GM12872 (cell line): ENCODE measurements at regions not wholly inside any gene's neighbourhood (a gene's known extent, or its start where the extent isn't known, plus 50 kb on each side); places are given as distances from the start of the nearest gene placed in this dataset.

Source experiments
- CTCF ChIP-seq: IDR thresholded peaks from 3 replicates; pipeline ENCODE4 v1.5.1; 2011; ENCODE audit warnings: low read depth, mild to moderate bottlenecking, low read length, moderate library complexity; ENCODE audit not compliant: insufficient read depth

- no peak for TF ChIP-seq CTCF
Observed at GRCh38 chr3:102802819-102803420, 368.1 kb downstream of the ZPLD1 start.

DNA sequence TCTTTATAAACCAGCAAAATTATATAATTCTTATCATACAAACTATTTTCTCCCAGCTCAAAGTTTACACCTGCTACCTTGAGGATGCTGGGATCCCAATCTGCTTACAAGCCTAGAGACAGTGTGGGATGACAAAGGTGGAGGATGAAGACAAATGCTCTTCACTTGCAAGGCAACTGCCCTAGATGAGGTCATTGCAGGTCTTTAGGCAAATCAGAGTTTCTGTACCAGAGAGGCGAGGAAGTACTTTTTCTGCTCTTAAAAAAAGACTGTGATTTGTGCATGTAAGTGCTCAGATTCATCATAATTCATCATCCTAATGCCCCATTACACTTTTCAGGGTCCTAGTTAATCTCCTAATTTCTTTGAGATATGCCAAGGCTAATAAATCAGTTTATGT is 376.1 kb downstream of the ZPLD1 start:
- no peak for TF ChIP-seq CTCF

- TF ChIP-seq CTCF: no peak
Observed at GRCh38 chr3:102826636-102827035, 391.8 kb downstream of the ZPLD1 start.

DNA sequence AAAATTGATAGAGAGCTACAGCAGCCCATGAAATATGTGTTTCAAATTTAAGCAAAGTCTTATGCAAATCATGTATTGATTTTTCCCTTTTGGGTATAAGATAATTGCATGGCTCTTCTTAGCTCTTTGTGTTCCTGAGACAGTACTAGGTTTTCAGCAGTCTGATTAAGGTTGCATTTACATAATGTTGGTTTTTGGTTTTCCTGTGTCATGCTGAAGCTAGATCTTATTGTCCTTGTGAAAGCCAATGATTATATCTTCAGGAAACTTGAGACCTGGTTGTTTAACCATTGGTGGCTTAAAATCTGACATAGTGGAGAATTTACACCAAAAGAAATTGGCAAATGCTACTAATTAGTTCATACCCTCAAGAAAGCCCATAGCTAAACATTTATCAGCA is 392.6 kb downstream of the ZPLD1 start:
- no peak for TF ChIP-seq CTCF

DNA sequence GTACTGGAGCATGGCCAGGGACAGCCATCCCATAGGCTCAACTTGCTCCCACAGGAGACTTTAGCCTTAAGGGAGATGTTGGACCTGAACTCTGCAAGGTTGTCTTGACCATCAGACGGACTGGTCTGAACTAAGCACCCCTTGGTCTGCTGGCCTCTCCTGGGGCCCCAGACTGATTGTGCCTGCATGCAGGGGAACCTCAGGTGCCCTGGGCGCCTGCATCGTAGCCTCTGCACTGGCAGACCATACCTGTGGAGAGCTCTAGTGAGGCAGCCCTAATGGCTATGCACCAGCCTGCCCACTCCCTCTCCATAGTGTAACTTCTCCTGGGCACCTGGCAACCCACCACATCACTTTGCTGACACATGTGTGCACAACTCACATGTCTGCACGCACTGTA is 395.6 kb downstream of the ZPLD1 start:
- TF ChIP-seq CTCF: no peak

- no peak for TF ChIP-seq CTCF
Observed at GRCh38 chr3:102841866-102842265, 407.1 kb downstream of the ZPLD1 start.

GRCh38 chr3:102866845-102867244 is 432.0 kb downstream of the ZPLD1 start:
- no peak for TF ChIP-seq CTCF

GRCh38 chr3:102883515-102883914 is 448.7 kb downstream of the ZPLD1 start:
- no peak for TF ChIP-seq CTCF
